ENCODE measurements at regions not wholly inside any gene's neighbourhood (a gene's known extent, or its start where the extent isn't known, plus 50 kb on each side); places are given as distances from the start of the nearest gene placed in this dataset.

DNA sequence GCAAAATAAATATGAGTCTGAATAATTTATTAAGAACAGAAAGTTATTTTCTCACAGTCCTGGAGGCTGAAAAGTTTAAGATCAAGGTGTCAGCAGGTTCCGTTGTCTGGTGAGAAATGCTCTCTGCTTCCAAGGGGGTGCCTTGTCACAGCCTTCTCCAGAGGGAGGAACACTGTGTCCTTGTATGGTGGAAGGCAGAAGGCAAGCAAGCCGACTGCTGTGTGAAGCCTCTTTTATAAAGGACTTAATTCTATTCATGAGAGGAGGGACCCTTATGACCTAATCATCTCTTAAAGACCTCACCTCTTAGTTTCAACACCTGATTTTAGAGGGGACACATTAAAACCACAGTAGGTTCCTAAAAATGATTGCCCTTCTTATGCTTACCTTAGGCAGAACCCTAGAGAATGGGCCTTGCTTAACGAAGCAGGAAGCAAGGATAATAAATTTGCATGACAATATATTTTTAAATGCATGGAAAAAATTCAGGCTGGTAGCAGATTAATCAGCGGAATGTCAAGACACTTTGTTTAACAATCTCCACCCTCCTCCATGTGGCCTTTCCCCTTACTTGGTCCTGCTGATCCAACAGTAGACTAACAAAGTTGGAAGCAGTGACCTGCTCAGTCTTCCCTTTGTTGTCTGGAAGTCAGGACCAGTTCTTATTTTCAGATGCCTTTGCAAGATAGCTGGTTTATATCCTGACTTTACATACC lies 154.9 kb downstream of the DYRK2 start:
- TF ChIP-seq EZH2phosphoT487 (IDR thresholded peaks at IDR 0.05; ENCODE audit: low read depth, severe bottlenecking, unreplicated experiment), result no peak
- TF ChIP-seq EZH2 (IDR thresholded peaks at IDR 0.05; ENCODE audit: borderline replicate concordance), result no peak

Measured in hepatocyte (in vitro differentiated cells).